GM12872 (cell line): ENCODE measurements at regions not wholly inside any gene's neighbourhood (a gene's known extent, or its start where the extent isn't known, plus 50 kb on each side); places are given as distances from the start of the nearest gene placed in this dataset.

ENCODE experiments used
- CTCF ChIP-seq: IDR thresholded peaks from 3 replicates; pipeline ENCODE4 v1.5.1; 2011; ENCODE audit warnings: low read depth, mild to moderate bottlenecking, low read length, moderate library complexity; ENCODE audit not compliant: insufficient read depth

GRCh38 chr14:48726080-48726642 is 860.0 kb downstream of the RPS29 start:
- TF ChIP-seq CTCF = no peak

GRCh38 chr14:48725051-48725734 is 861.0 kb downstream of the RPS29 start:
- no peak for TF ChIP-seq CTCF

- TF ChIP-seq CTCF = no peak
These were observed 862.2 kb downstream of the RPS29 start for GRCh38 chr14:48723841-48724495.

GRCh38 chr14:48714366-48714765 is 871.8 kb downstream of the RPS29 start:
- no peak for TF ChIP-seq CTCF

GRCh38 chr14:48710133-48710532 is 876.0 kb downstream of the RPS29 start:
- no peak for TF ChIP-seq CTCF

- no peak for TF ChIP-seq CTCF
These were observed 876.8 kb downstream of the RPS29 start for GRCh38 chr14:48709277-48709785.

GRCh38 chr14:48704639-48705038 is 881.5 kb downstream of the RPS29 start:
- no peak for TF ChIP-seq CTCF
